ENCODE measurements at regions not wholly inside any gene's neighbourhood (a gene's known extent, or its start where the extent isn't known, plus 50 kb on each side); places are given as distances from the start of the nearest gene placed in this dataset.

DNA sequence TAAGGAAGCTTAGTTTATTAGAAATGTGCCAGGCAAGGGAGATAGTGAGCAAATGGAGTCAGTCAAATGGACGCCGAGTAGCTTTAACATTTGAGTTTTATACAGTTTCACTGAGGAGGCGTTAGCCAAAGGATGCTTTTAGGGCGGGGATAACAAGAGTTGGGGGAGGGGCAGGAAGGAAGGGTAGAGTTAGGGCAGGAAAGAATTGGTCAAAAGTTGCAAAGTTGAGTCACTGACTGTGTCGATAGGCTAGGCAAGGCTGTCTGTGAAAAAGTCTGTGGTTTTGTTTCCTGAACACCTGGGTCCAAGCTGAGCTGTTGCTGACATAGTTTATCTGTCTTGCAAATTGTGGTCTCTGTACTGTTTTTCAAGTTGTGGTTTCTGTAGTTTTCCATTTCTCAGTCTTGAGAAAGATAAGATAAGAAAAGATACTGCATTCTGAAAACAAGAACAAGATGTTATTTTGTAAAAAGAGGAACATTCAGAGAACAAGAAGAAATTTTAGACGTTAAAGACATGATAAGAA, 62.6 kb upstream of the RESF1 start:
- FAIRE-seq (no peak), DNase-seq (ENCODE audit: low read depth in 1 of 2, low spot score in 2 of 2) (no peak)

More for the DNA sequence above, 62.6 kb upstream of the RESF1 start:
- no peak overlapping the region for H2BK15ac ChIP-seq (ENCODE audit: low read length)
- H3K79me1 ChIP-seq (ENCODE audit: low read depth, low read length): no peaks in the 10 kb centered on the region
- ChIA-PET CTCF (ENCODE audit: partially characterized antibody) (interaction anchor here (0.7 to 2.6 kb wide), 4 partner anchors 9 to 350 kb away, joined by 3 to 8 read pairs (median 4); no protein-coding TSS in a partner anchor), POLR2A (ENCODE audit: partially characterized antibody) (interaction anchor here (1.3 kb wide), 1 partner anchor 63 kb away, joined by 5 read pairs; the partner anchor contains the start of gene RESF1)
- TF ChIP-seq SP4 (IDR thresholded peaks at IDR 0.05; ENCODE audit: low read length): no peak
- TF ChIP-seq RBBP5 (IDR thresholded peaks at IDR 0.05; ENCODE audit: borderline replicate concordance, low read depth, low read length): no peak
- no peak for TF ChIP-seq FOSL1 (IDR thresholded peaks at IDR 0.05; ENCODE audit: insufficient read depth, low read depth, low read length)
- no peak for TF ChIP-seq TEAD4 (IDR thresholded peaks at IDR 0.05; ENCODE audit: low read depth, low read length)
- H3K27me3 ChIP-seq (replicated peaks in 1 of 4; ENCODE audit: control insufficient read depth in 3 of 4, extremely low read depth in 1 of 4, insufficient read depth in 3 of 4, low read length in 3 of 4): no peaks in the 10 kb centered on the region; a peak in 1 of 7 replicates
- H3K23ac ChIP-seq (ENCODE audit: insufficient read length): no peak overlapping the region
- H3K36me3 ChIP-seq (ENCODE audit: control insufficient read depth in 2 of 4, insufficient read depth in 4 of 4, low read length in 3 of 4): no peaks in the 10 kb centered on the region
- no peak overlapping the region for H4K5ac ChIP-seq (ENCODE audit: insufficient read length, low read depth, low read length)
- no peaks in the 10 kb centered on the region for H3K9me3 ChIP-seq (ENCODE audit: insufficient read depth in 2 of 2, low read depth in 1 of 2, low read length in 1 of 2)
- H3K4me2 ChIP-seq (ENCODE audit: insufficient read depth in 1 of 2, low read depth in 2 of 2, low read length in 2 of 2): peak overlapping the region in 1 of 2 experiments; percentile 28; a peak in 1 of 4 replicates
- peak overlapping the region; percentile 87 for H2BK120ac ChIP-seq (replicated peaks; ENCODE audit: low read depth, low read length)
- no peak overlapping the region for H3K4ac ChIP-seq (replicated peaks; ENCODE audit: insufficient read length, low read depth, low read length)
- H3K4me3 ChIP-seq (ENCODE audit: extremely low read depth in 1 of 4, insufficient read depth in 2 of 4, low read depth in 3 of 4, low read length in 4 of 4): no peak overlapping the region
- no peak overlapping the region for H3K27ac ChIP-seq (ENCODE audit: low read depth, low read length)
- no peaks in the 10 kb centered on the region for H3K23me2 ChIP-seq (ENCODE audit: low read depth, low read length)
- no peaks in the 10 kb centered on the region for H3K79me2 ChIP-seq (ENCODE audit: control insufficient read depth in 1 of 2, insufficient read depth in 2 of 2, low read length in 2 of 2)
- peaks cover 0 to 5% (median 3%) of the 10 kb centered on the region in 4 experiments; a peak in 5 of 7 replicates for H3K4me1 ChIP-seq (replicated peaks in 1 of 4; ENCODE audit: control insufficient read depth in 3 of 4, insufficient read depth in 4 of 4, low read length in 3 of 4)
- no peak overlapping the region for H3K56ac ChIP-seq (replicated peaks; ENCODE audit: insufficient read length, low read depth, low read length)
- 0 out of 2 replicates have a peak overlapping the region, but pooled peaks have one; percentile 68 for H2BK12ac ChIP-seq (ENCODE audit: low read depth, low read length)
- H3K14ac ChIP-seq (ENCODE audit: insufficient read length): no peak overlapping the region
- H4K91ac ChIP-seq (replicated peaks; ENCODE audit: insufficient read length, low read length): peak overlapping the region; percentile 85
- H2BK20ac ChIP-seq (ENCODE audit: low read length): peak overlapping the region; percentile 100
- no peak overlapping the region for H2AK5ac ChIP-seq (ENCODE audit: low read depth, low read length)
- no peaks in the 10 kb centered on the region for H4K20me1 ChIP-seq (replicated peaks in 1 of 2; ENCODE audit: control insufficient read depth in 1 of 2, insufficient read depth in 2 of 2, low read length in 2 of 2)
- H4K8ac ChIP-seq (ENCODE audit: extremely low read depth, insufficient read depth, low read length): no peak overlapping the region; the same call in 1 of the 2 replicates
- H2AFZ ChIP-seq (ENCODE audit: low read length): no peak overlapping the region; the same call in 1 of the 2 replicates
- H2BK5ac ChIP-seq (ENCODE audit: low read depth, low read length): no peak overlapping the region
- 59% methylated on average over 6 of the region's 6 CpGs; no CpG with 5 or more reads in 1 of the 2 experiments for WGBS, 2 experiments (ENCODE audit: extremely low coverage in 1 of 2, insufficient coverage in 1 of 2, insufficient read length in 1 of 2, insufficient replicate concordance in 2 of 2, low coverage in 1 of 2, low lambda C conversion rate in 2 of 2, missing lambda C conversion rate in 1 of 2)
- 0 out of 2 replicates have a peak overlapping the region, but pooled peaks have one; percentile 65 for H3K18ac ChIP-seq (ENCODE audit: extremely low read depth, low read length)
- no peak overlapping the region for H3K9ac ChIP-seq (replicated peaks in 1 of 4; ENCODE audit: extremely low read depth in 1 of 4, low read depth in 3 of 4, low read length in 3 of 4)

All from H1 (cell line).